Central memory CD8-positive, alpha-beta T cell (primary cell): ENCODE measurements at regions not wholly inside any gene's neighbourhood (a gene's known extent, or its start where the extent isn't known, plus 50 kb on each side); places are given as distances from the start of the nearest gene placed in this dataset.
A peak's percentile ranks its signal among the peaks of the same experiment; 100 is the strongest.
"Not testable (repeated sequence)": the region's sequence is repeated elsewhere in the genome, so short reads cannot be mapped to it uniquely, and the experiment has no call there.

Experiments
- ATAC-seq: fragments of 150-1000 bp; cut with Tn5 transposase; replicated peaks from 2 replicates; pipeline ENCODE4 v1.10.0; 2022; ENCODE audit warnings: mild to moderate bottlenecking, moderate FRiP score, moderate number of reproducible peaks; ENCODE audit not compliant: poor library complexity, severe bottlenecking; ENCODE audit errors: extremely low read depth
- DNase-seq, 2 donors: peaks; one replicate each; pipeline ENCODE4 v3.0.0; 2021; ENCODE audit warnings: low spot score in 2 of 2
- H3K27ac Mint-ChIP-seq: one replicate; pipeline ENCODE4 v1.8.0; 2022; ENCODE audit warnings: low read depth, mild to moderate bottlenecking, moderate library complexity, mixed read lengths
- H3K27me3 Mint-ChIP-seq: one replicate; pipeline ENCODE4 v1.8.0; 2022; ENCODE audit warnings: mixed read lengths
- H3K36me3 Mint-ChIP-seq: one replicate; pipeline ENCODE4 v1.8.0; 2022; ENCODE audit warnings: mild to moderate bottlenecking, moderate library complexity, mixed read lengths; ENCODE audit not compliant: insufficient read depth
- H3K4me1 Mint-ChIP-seq: one replicate; pipeline ENCODE4 v1.8.0; 2022; ENCODE audit warnings: mixed read lengths
- H3K4me3 Mint-ChIP-seq: one replicate; pipeline ENCODE4 v1.8.0; 2022; ENCODE audit warnings: mild to moderate bottlenecking, moderate library complexity, mixed read lengths
- H3K9me3 Mint-ChIP-seq: one replicate; pipeline ENCODE4 v1.8.0; 2022; ENCODE audit warnings: mixed read lengths

DNA sequence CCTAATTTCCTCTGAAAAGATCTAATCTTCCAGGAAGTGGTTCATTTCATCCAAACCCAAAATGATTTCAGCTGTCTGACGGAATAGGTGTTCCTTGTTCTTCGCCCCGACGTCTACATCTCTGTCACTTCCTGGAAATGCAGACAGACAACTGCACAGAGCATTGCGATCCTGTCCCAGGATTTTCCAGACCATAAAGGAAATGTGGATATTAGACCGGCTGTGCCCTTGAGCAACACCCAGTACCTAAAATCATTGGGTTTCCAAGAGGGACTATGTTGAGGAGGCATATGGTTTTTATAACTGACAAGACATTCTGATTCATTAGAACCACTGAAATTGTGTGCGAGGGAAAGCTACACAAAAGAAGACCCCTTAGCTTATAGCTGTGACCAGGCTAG, 74.2 kb downstream of the MSX2 start:
- H3K9me3 Mint-ChIP-seq, result no peaks in the 10 kb centered on the region
- no peak overlapping the region for H3K4me3 Mint-ChIP-seq
- H3K27ac Mint-ChIP-seq, result no peak overlapping the region
- no peak for DNase-seq
- no peaks in the 10 kb centered on the region for H3K36me3 Mint-ChIP-seq
- peaks cover 48% of the 10 kb centered on the region for H3K27me3 Mint-ChIP-seq
- H3K4me1 Mint-ChIP-seq, result no peaks in the 10 kb centered on the region
- no peak for ATAC-seq

DNA sequence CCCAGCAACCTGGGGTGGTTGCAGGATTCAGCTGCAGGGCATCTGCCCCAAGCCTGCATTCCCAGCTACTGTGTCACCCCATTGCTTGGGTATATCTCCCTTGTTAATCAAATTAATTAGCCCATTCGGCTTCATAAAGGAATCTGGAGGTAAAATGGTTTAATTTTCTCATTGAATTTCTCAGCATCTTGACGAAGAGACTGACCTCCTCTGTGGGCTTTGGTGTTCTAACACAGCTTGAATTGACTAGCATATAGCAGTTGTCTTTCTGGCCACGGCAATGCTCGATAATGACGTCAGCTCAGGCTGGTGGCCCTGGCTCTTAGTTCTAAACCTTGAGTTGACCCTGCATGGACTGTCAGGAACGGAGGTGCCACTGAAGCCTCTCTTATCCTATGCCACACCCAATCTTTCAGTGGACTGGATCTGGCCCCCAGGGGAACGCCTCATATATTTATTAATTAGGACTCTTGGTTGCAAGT, 72.4 kb downstream of the MSX2 start:
- ATAC-seq, result no peak

DNA sequence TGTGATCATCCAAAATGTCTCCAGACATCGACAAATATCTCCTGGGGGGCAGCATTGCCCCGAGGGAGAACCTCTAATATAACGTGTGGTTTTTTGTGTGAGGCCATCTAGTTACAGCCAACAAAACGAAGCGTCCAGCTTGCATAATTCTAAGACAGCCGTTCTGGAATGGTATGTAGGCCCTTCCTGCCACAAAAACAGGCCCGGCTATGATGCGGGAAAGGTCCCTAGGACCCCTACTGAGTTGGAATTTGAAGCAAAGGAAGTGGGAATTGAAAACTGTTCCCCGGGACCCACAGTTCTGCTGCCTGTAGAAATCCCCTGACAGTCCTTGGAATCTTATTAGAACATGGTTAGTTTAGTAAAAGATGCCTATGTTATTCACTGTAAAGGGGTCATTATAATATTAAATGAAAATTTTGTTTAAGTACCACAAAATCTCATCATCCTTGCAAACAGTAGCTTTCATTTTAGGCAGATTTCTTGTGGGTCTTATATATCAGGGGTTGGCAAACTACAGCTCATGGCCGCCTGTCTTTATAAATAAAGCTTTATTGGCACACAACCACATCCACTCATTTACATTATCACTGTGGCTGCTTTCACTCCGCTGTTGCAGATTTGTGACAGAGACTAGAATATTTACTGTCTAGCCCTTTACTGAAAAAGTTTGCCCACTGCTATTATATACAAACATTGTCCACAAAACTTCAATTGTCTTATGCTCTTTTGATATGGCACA, 70.7 kb downstream of the MSX2 start:
- DNase-seq, result no peak
- Mint-ChIP-seq H3K36me3 (peaks cover 2% of the 10 kb centered on the region), H3K9me3 (no peaks in the 10 kb centered on the region), H3K4me3 (no peak overlapping the region), H3K27me3 (peaks cover 63% of the 10 kb centered on the region), H3K4me1 (no peaks in the 10 kb centered on the region), H3K27ac (no peak overlapping the region)
- no peak for ATAC-seq

More for the DNA sequence above, 72.4 kb downstream of the MSX2 start:
- Mint-ChIP-seq H3K4me3 (no peak overlapping the region), H3K27me3 (peaks cover 63% of the 10 kb centered on the region), H3K4me1 (no peaks in the 10 kb centered on the region), H3K9me3 (no peaks in the 10 kb centered on the region), H3K36me3 (no peaks in the 10 kb centered on the region), H3K27ac (no peak overlapping the region)
- DNase-seq, result no peak

DNA sequence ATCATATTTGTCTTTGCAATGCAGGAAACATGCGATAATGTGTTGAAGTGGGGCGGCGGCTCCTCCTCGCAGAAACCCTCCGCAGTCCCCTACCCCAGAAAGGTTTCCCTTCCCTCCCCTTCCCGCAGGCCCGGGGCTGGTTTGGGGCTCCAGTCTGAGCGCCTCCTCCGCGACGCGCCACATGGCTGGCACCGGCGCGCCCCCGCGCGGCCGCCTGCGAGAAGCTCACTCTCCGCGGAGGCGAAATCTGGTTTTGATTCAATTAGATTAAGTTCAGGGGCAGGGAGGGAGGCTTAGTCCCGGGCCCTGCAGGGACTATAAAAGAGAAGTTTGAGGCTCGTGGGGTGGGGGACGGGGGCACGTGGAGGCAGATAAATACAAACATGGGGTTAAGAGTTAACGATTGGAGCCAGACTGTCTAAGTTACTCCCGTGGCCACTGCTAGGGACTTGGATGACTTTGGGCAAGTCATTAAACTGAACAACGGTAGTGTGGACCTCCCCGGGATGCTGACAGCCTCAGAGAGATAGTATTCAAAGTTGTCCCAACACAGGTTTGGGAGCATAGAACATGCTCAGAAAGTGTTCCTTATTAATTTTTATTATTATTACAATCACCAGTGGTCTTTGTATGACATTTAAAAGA, 69.4 kb downstream of the MSX2 start:
- Mint-ChIP-seq H3K4me1 (no peaks in the 10 kb centered on the region), H3K27ac (peak overlapping the region; percentile 61), H3K27me3 (peaks cover 58% of the 10 kb centered on the region), H3K9me3 (no peaks in the 10 kb centered on the region), H3K4me3 (no peak overlapping the region), H3K36me3 (peaks cover 2% of the 10 kb centered on the region)
- DNase-seq, result peak; percentile 9 to 17
- ATAC-seq, result no peak

DNA sequence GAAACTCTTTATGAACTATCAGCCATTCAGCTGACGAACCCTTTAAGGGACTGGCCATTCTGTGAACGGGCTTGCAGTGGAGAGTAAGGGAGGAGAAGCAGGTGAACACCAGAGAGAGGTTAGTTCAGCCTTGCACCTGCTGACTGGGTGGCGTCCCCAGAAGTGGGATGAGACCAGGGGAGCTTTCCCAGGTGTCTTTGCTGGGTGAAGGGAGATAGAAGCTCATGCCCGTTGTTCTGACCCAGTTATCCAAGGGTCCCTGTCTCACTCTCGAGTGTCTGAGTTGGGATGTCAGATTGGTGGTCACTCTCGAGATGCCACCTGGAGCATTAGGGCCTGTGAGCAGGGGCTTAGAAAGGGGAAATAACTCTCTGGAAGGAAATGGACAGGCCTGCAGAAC, 68.7 kb downstream of the MSX2 start:
- Mint-ChIP-seq H3K4me1 (no peaks in the 10 kb centered on the region), H3K36me3 (peaks cover 2% of the 10 kb centered on the region), H3K27me3 (peaks cover 51% of the 10 kb centered on the region), H3K9me3 (no peaks in the 10 kb centered on the region), H3K27ac (no peak overlapping the region), H3K4me3 (no peak overlapping the region)
- DNase-seq (no peak), ATAC-seq (no peak)

DNA sequence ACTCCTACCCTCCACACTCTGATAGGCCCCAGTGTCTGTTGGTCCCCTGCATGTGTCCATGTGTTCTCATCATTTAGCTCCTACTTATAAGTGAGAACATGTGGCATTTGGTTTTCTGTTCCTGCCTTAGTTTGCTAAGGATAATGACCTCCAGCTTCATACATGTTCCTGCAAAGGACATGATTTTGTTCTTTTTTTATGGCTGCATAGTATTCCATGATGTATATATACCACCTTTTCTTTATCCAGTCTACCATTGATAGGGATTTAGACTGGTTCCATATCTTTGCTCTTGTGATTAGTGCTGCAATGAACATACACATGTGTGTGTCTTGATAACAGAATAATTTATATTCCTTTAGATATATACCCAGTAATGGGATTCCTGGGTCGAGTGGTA, 67.9 kb downstream of the MSX2 start:
- peaks cover 43% of the 10 kb centered on the region for H3K27me3 Mint-ChIP-seq

DNA sequence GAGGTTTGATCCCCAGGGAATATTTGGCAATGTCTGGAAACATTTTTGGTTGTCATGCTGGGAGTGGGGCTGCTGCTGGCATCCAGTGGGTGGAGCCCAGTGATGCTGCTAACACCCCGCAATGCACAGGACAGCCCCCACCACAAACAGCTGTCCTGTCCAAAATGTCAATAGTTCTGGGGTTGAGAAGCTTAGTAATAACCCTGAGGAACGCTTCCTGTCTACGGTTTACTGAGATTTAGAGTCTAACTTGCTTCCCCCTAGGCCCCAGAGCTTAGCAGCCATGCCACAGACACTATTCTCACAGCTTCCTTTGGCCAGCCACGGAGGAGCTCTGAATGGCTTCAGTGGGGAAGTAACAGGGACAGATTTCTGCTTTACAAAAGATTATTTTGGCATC, 66.5 kb downstream of the MSX2 start:
- no peak for DNase-seq
- Mint-ChIP-seq H3K9me3 (no peaks in the 10 kb centered on the region), H3K4me1 (no peaks in the 10 kb centered on the region), H3K36me3 (peaks cover 2% of the 10 kb centered on the region), H3K27me3 (peaks cover 29% of the 10 kb centered on the region), H3K27ac (no peak overlapping the region), H3K4me3 (no peak overlapping the region)
- ATAC-seq, result no peak

More for the DNA sequence above, 67.9 kb downstream of the MSX2 start:
- not testable (repeated sequence) for H3K9me3 Mint-ChIP-seq, ATAC-seq, H3K4me1 Mint-ChIP-seq, H3K36me3 Mint-ChIP-seq, DNase-seq, H3K4me3 Mint-ChIP-seq, H3K27ac Mint-ChIP-seq

DNA sequence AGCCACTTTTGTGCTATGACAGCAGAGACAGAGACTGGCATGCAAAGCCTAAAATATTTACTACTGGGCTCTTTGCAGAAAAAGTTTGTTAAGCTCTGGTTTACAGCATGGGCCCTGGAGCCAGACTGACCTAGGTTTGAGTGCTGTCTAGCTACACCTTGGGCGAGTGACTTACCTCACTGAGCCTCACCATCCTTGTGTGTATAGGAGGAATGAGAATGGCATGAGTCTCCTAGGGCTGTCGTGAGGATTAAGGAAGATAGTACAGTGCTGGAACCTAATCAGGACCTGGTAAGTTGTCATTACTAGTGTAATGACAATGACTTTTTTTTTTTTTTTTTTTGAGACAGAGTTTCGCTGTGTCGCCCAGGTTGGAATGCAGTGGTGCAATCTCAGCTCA, 65.2 kb downstream of the MSX2 start:
- DNase-seq (no peak), ATAC-seq (no peak)
- Mint-ChIP-seq H3K4me3 (no peak overlapping the region), H3K36me3 (peaks cover 2% of the 10 kb centered on the region), H3K9me3 (peaks cover 6% of the 10 kb centered on the region), H3K27me3 (peaks cover 25% of the 10 kb centered on the region), H3K27ac (no peak overlapping the region), H3K4me1 (no peaks in the 10 kb centered on the region)

DNA sequence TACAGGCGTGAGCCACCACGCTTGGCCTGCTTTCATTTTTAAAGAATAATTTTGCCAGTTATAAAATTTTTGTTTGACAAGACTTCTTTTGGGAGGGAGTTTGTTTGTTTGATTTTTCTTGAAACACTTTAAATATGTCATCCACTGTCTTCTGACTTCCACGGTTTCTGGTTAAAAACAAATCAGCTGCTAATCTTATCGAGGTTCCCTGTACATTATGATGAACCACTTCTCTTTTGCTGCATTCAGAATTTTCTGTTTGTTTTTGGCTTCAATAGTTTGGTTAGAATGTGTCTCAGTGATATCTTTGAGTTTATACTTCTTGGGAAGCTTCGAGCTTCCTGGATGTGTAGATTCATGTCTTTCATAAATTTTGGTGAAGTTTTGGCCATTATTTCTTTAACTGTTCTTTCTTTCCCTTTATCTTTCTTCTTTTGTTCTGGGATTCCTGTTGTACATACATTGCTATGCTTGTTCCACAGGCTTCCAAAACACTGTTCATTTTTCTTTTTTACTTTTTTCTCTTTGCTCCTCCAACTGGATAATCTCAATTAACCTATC, 60.8 kb downstream of the MSX2 start:
- Mint-ChIP-seq H3K27ac (no peak overlapping the region), H3K4me1 (no peaks in the 10 kb centered on the region), H3K9me3 (peaks cover 6% of the 10 kb centered on the region), H3K27me3 (no peaks in the 10 kb centered on the region), H3K4me3 (no peak overlapping the region), H3K36me3 (no peaks in the 10 kb centered on the region)
- no peak for ATAC-seq
- DNase-seq, result no peak
